ENCODE measurements at regions not wholly inside any gene's neighbourhood (a gene's known extent, or its start where the extent isn't known, plus 50 kb on each side); places are given as distances from the start of the nearest gene placed in this dataset.

DNA sequence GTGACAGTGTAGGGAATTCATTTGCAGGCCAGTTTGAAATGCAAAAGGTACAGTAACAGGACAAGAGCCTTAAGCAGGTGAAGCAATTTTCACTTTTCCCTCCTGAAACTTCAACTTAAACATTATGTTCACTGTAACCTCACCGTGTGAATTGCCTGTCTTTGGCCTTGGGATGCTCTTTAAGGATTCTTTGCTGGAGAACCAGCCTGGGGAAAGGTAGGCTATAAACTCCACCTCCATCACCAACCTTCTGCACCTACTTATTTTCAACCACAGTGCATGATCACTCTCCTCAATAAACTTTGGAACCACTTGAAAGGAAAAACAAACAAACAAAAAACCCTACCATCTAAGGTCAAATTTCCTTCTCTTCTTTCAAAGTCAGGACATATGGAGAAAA is 300.5 kb downstream of the TLE1 start:
- DNase-seq (ENCODE audit: low read depth, low spot score) (no peak), FAIRE-seq (no peak)
- Histone ChIP-seq H3K27me3 (ENCODE audit: control insufficient read depth in 2 of 2, insufficient read depth in 2 of 2, low read length in 2 of 2) (no peaks in the 10 kb centered on the region), H3K9me1 (replicated peaks; ENCODE audit: control insufficient read depth, extremely low read depth, insufficient read depth, low read length) (no peaks in the 10 kb centered on the region), H4K20me1 (replicated peaks; ENCODE audit: control insufficient read depth, extremely low read depth, insufficient read depth, low read length) (no peaks in the 10 kb centered on the region), H3K4me2 (ENCODE audit: insufficient read depth, low read length) (peak overlapping the region; percentile 63), H3K9me3 (replicated peaks; ENCODE audit: control insufficient read depth, insufficient read depth, low read length) (no peaks in the 10 kb centered on the region), H3K36me3 (ENCODE audit: control insufficient read depth in 2 of 2, extremely low read depth in 1 of 2, insufficient read depth in 2 of 2, low read length in 2 of 2) (no peaks in the 10 kb centered on the region), H3K4me3 (replicated peaks in 1 of 3; ENCODE audit: insufficient read depth in 1 of 3, low read depth in 1 of 3, low read length in 3 of 3) (no peak overlapping the region), H3K9ac (replicated peaks; ENCODE audit: extremely low read depth, insufficient read depth, low read length) (peak overlapping the region; percentile 81), H3K4me1 (ENCODE audit: control insufficient read depth, extremely low read depth, insufficient read depth, low read length) (peaks cover 31% of the 10 kb centered on the region), H2AFZ (ENCODE audit: low read depth, low read length) (peak overlapping the region; percentile 68), H3K27ac (ENCODE audit: insufficient read depth, low read depth, low read length) (peak overlapping the region; percentile 100), H3K79me2 (ENCODE audit: control insufficient read depth, insufficient read depth, low read length) (no peaks in the 10 kb centered on the region)
- POLR2A ChIA-PET, result no interaction called here
- intact Hi-C loops (cut with micrococcal nuclease) (loop anchor here (1.0 to 2.0 kb wide), 10 partner anchors 101 to 1818 kb away; partner anchors contain the start of genes TLE1 and TLE4), dilution Hi-C loops (cut with MboI; ENCODE audit: extremely low pct_ligation_motif_present, low sequenced_read_pairs) (no loop called here)
- CTCF ChIA-PET, result interaction anchor here (0.9 to 1.8 kb wide), 2 partner anchors 61 to 134 kb away, joined by 3 to 7 read pairs; no protein-coding TSS in a partner anchor
- TF ChIP-seq MAX (IDR thresholded peaks at IDR 0.05; ENCODE audit: insufficient read depth, insufficient read length), result no peak
- no peak for TF ChIP-seq POLR2AphosphoS5 (IDR thresholded peaks at IDR 0.05; ENCODE audit: insufficient read depth, low read depth, low read length)
- TF ChIP-seq POLR2A (IDR thresholded peaks at IDR 0.05; ENCODE audit: low read depth, low read length), result no peak
- TF ChIP-seq MYC (IDR thresholded peaks at IDR 0.05; ENCODE audit: low read depth, low read length), result no peak
- no peak for TF ChIP-seq EZH2 (IDR thresholded peaks at IDR 0.05; ENCODE audit: borderline replicate concordance, low read depth, low read length, severe bottlenecking)
- TF ChIP-seq JUN (IDR thresholded peaks at IDR 0.05; ENCODE audit: borderline replicate concordance, insufficient read depth, insufficient read length, low read depth), result no peak
- no peak for TF ChIP-seq CTCF (IDR thresholded peaks at IDR 0.05; ENCODE audit: extremely low read depth in 1 of 2, insufficient read depth in 1 of 2, low read depth in 1 of 2, low read length in 2 of 2)
- TF ChIP-seq GATA2 (IDR thresholded peaks at IDR 0.05; ENCODE audit: insufficient read depth, insufficient read length, low read depth, low read length), result no peak
- no peak for TF ChIP-seq FOS (IDR thresholded peaks at IDR 0.05; ENCODE audit: borderline replicate concordance, insufficient read depth, low read length)
- BruUV-seq (replicated peaks), result no TSS peak
